Endothelial cell of umbilical vein (primary cell): ENCODE measurements at regions not wholly inside any gene's neighbourhood (a gene's known extent, or its start where the extent isn't known, plus 50 kb on each side); places are given as distances from the start of the nearest gene placed in this dataset.

Experiments used
- BruUV-seq: library from RNA; stranded (reverse); fragments of 400-500 nt; replicated peaks from 2 replicates; lab custom pipeline; 2021; lab: Mats Ljungman, UMichigan
- CTCF ChIA-PET: fragments of 300-600, 350-600 bp; sonication (Branson Sonifier 250); formaldehyde crosslinking; loops from one replicate; lab custom pipeline; 2021; ENCODE audit warnings: antibody characterized with exemption, inconsistent platforms; lab: Charles Lee
- POLR2A ChIA-PET: fragments of 300-600, 350-600 bp; sonication (Branson Sonifier 250); formaldehyde crosslinking; loops from one replicate; lab custom pipeline; 2021; ENCODE audit warnings: antibody characterized with exemption, inconsistent platforms; lab: Charles Lee
- DNase-seq: peaks from one replicate; pipeline ENCODE4 v3.0.0-alpha.2; 2011; ENCODE audit warnings: low read depth, low spot score
- FAIRE-seq: peaks from 2 replicates; lab custom pipeline; 2011; peaks lifted over from hg19 to GRCh38; lab: Jason Lieb, UNC
- H2AFZ ChIP-seq: 2 replicates; pipeline ENCODE4 v1.6.0; 2012; ENCODE audit warnings: low read depth, low read length, control low read depth, inconsistent platforms
- H3K27ac ChIP-seq: 2 replicates; pipeline ENCODE4 v1.5.1; 2011; ENCODE audit warnings: low read depth, mild to moderate bottlenecking, control low read depth, low read length, moderate library complexity; ENCODE audit not compliant: insufficient read depth
- H3K27me3 ChIP-seq, 2 experiments: 2 replicates each; pipeline versions ENCODE4 v1.6.0 to v1.6.1; 2011; ENCODE audit warnings: low read length in 2 of 2, mixed read lengths in 1 of 2; ENCODE audit not compliant: control insufficient read depth in 2 of 2, insufficient read depth in 2 of 2
- H3K36me3 ChIP-seq, 2 experiments: 2 replicates in 1 of 2; 3 replicates in 1 of 2; pipeline ENCODE4 v1.5.1; 2011; ENCODE audit warnings: low read length in 2 of 2, mild to moderate bottlenecking in 1 of 2, moderate library complexity in 1 of 2; ENCODE audit not compliant: control insufficient read depth in 2 of 2, insufficient read depth in 2 of 2; ENCODE audit errors: extremely low read depth in 1 of 2
- H3K4me1 ChIP-seq: 3 replicates; pipeline ENCODE4 v1.5.1; 2011; ENCODE audit warnings: mild to moderate bottlenecking, low read length; ENCODE audit not compliant: control insufficient read depth, insufficient read depth; ENCODE audit errors: extremely low read depth
- H3K4me2 ChIP-seq: 2 replicates; pipeline ENCODE4 v1.6.1; 2011; ENCODE audit warnings: low read length, control low read depth, mixed read lengths; ENCODE audit not compliant: insufficient read depth
- H3K4me3 ChIP-seq, 3 experiments: fragments of 200-600 bp in 1 of 3; sonication (generic), shearing (Covaris generic) in 1 of 3; replicated peaks in 1 of 3; 2 replicates each; pipeline ENCODE4 v1.5.1; 2011 to 2016; ENCODE audit warnings: control low read depth in 3 of 3, low read length in 3 of 3, mild to moderate bottlenecking in 2 of 3, inconsistent platforms in 1 of 3, low read depth in 1 of 3, moderate library complexity in 1 of 3; ENCODE audit not compliant: insufficient read depth in 1 of 3
- H3K79me2 ChIP-seq: 2 replicates; pipeline ENCODE4 v1.6.0; 2012; ENCODE audit warnings: low read length, inconsistent platforms; ENCODE audit not compliant: control insufficient read depth, insufficient read depth
- H3K9ac ChIP-seq: replicated peaks from 2 replicates; pipeline ENCODE3; 2011; ENCODE audit warnings: low read length, control low read depth; ENCODE audit not compliant: insufficient read depth; ENCODE audit errors: extremely low read depth
- H3K9me1 ChIP-seq: replicated peaks from 3 replicates; pipeline ENCODE4 v1.6.0; 2011; ENCODE audit warnings: mild to moderate bottlenecking, low read length; ENCODE audit not compliant: control insufficient read depth, insufficient read depth; ENCODE audit errors: extremely low read depth
- H3K9me3 ChIP-seq: replicated peaks from 2 replicates; pipeline ENCODE4 v1.5.1; 2012; ENCODE audit warnings: low read length, inconsistent platforms; ENCODE audit not compliant: control insufficient read depth, insufficient read depth
- H4K20me1 ChIP-seq: replicated peaks from 2 replicates; pipeline ENCODE3; 2011; ENCODE audit warnings: mild to moderate bottlenecking, low read length; ENCODE audit not compliant: control insufficient read depth, insufficient read depth; ENCODE audit errors: extremely low read depth
- CTCF ChIP-seq, 2 donors: IDR thresholded peaks; 1 replicate in 1 of 2; 2 replicates in 1 of 2; pipeline ENCODE4 v1.5.1; 2011; ENCODE audit warnings: low read length in 2 of 2, mild to moderate bottlenecking in 2 of 2, moderate library complexity in 2 of 2, control low read depth in 1 of 2, inconsistent platforms in 1 of 2, low read depth in 1 of 2; ENCODE audit not compliant: insufficient read depth in 1 of 2; ENCODE audit errors: extremely low read depth in 1 of 2
- EZH2 ChIP-seq: IDR thresholded peaks from 2 replicates; pipeline ENCODE4 v1.6.1; 2012; ENCODE audit warnings: borderline replicate concordance, low read depth, mild to moderate bottlenecking, moderate library complexity, low read length, inconsistent platforms; ENCODE audit not compliant: severe bottlenecking
- FOS ChIP-seq: IDR thresholded peaks from 2 replicates; pipeline ENCODE4 v1.6.1; 2011; ENCODE audit warnings: mild to moderate bottlenecking, low read length, moderate library complexity, borderline replicate concordance; ENCODE audit not compliant: insufficient read depth
- GATA2 ChIP-seq: IDR thresholded peaks from 2 replicates; pipeline ENCODE4 v1.7.0; 2011; ENCODE audit warnings: low read depth, mild to moderate bottlenecking, moderate library complexity, mixed read lengths, low read length; ENCODE audit not compliant: insufficient read length, insufficient read depth
- JUN ChIP-seq: IDR thresholded peaks from 2 replicates; pipeline ENCODE4 v1.6.1; 2011; ENCODE audit warnings: borderline replicate concordance, low read depth; ENCODE audit not compliant: insufficient read length, insufficient read depth
- MYC ChIP-seq: IDR thresholded peaks from one replicate; pipeline ENCODE4 v1.6.1; 2011; ENCODE audit warnings: mild to moderate bottlenecking, low read depth, low read length
- POLR2A ChIP-seq: IDR thresholded peaks from 2 replicates; pipeline ENCODE4 v1.6.1; 2012; ENCODE audit warnings: low read depth, mild to moderate bottlenecking, control low read depth, low read length
- POLR2AphosphoS5 ChIP-seq: IDR thresholded peaks from 2 replicates; pipeline ENCODE4 v1.6.1; 2012; ENCODE audit warnings: low read depth, mild to moderate bottlenecking, control low read depth, low read length, moderate library complexity; ENCODE audit not compliant: insufficient read depth
- dilution Hi-C: fragments of 300-500 bp; cut with MboI; formaldehyde crosslinking; loops from one replicate; pipeline ENCODE4 v1.15.0; 2019; ENCODE audit warnings: low sequenced_read_pairs; ENCODE audit not compliant: extremely low pct_ligation_motif_present
- intact Hi-C: fragments of 100-400 bp; cut with micrococcal nuclease; formaldehyde crosslinking; loops from one replicate; pipeline ENCODE4 v1.10.0; 2022
- TF ChIP-seq, protein P1 (sequence below): IDR thresholded peaks from 2 replicates; pipeline ENCODE4 v1.6.1; 2011; ENCODE audit not compliant: insufficient read depth, insufficient read length

GRCh38 chr11:131192628-131193027 lies 177.8 kb upstream of the NTM start:
- Histone ChIP-seq H3K4me1 (no peaks in the 10 kb centered on the region), H3K4me2 (no peak overlapping the region), H3K79me2 (no peaks in the 10 kb centered on the region), H3K36me3 (no peaks in the 10 kb centered on the region), H3K4me3 (no peak overlapping the region), H3K9me1 (no peaks in the 10 kb centered on the region), H3K9ac (no peak overlapping the region), H4K20me1 (no peaks in the 10 kb centered on the region), H3K27ac (no peak overlapping the region), H3K27me3 (no peaks in the 10 kb centered on the region), H3K9me3 (no peaks in the 10 kb centered on the region), H2AFZ (no peak overlapping the region)
- CTCF ChIA-PET, result no interaction called here
- POLR2A ChIA-PET, result no interaction called here
- dilution Hi-C loops, result no loop called here
- FAIRE-seq (no peak), DNase-seq (no peak)
- TF ChIP-seq CTCF (IDR thresholded peaks at IDR 0.05; ENCODE audit: extremely low read depth in 1 of 2, insufficient read depth in 1 of 2, low read depth in 1 of 2, low read length in 2 of 2) (no peak), POLR2AphosphoS5 (no peak), POLR2A (no peak), MYC (no peak), FOS (no peak), EZH2 (no peak), GATA2 (no peak), JUN (no peak)
- TF ChIP-seq, protein P1, sequence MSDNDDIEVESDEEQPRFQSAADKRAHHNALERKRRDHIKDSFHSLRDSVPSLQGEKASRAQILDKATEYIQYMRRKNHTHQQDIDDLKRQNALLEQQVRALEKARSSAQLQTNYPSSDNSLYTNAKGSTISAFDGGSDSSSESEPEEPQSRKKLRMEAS, result no peak
- intact Hi-C loops, result no loop called here
- BruUV-seq, result no TSS peak
